MM.1S (cell line): ENCODE measurements at regions not wholly inside any gene's neighbourhood (a gene's known extent, or its start where the extent isn't known, plus 50 kb on each side); places are given as distances from the start of the nearest gene placed in this dataset.

ENCODE experiments used
- DNase-seq: peaks from one replicate; pipeline ENCODE4 v3.0.0-alpha.2; 2015
- H2AFZ ChIP-seq: fragments of 300-600 bp; sonication (generic); 2 replicates; pipeline ENCODE4 v1.6.0; 2016; ENCODE audit warnings: antibody characterized with exemption, low read length
- H3F3A ChIP-seq: fragments of 300-600 bp; sonication (generic); 2 replicates; pipeline ENCODE4 v1.6.1; 2016; ENCODE audit warnings: mild to moderate bottlenecking, antibody characterized with exemption, low read length, moderate library complexity, mixed read lengths; ENCODE audit not compliant: insufficient read depth
- H3K27ac ChIP-seq: fragments of 300-600 bp; sonication (generic); 2 replicates; pipeline ENCODE4 v1.5.1; 2016; ENCODE audit warnings: mild to moderate bottlenecking, low read length
- H3K27me3 ChIP-seq: fragments of 300-600 bp; sonication (generic); replicated peaks from 2 replicates; pipeline ENCODE4 v1.6.0; 2016; ENCODE audit warnings: low read length; ENCODE audit not compliant: insufficient read depth
- H3K36me3 ChIP-seq: fragments of 300-600 bp; sonication (generic); replicated peaks from 2 replicates; pipeline ENCODE4 v1.6.1; 2016; ENCODE audit warnings: mild to moderate bottlenecking, low read length, mixed read lengths; ENCODE audit not compliant: insufficient read depth
- H3K4me1 ChIP-seq: fragments of 300-600 bp; sonication (generic); 2 replicates; pipeline ENCODE4 v1.6.1; 2016; ENCODE audit warnings: low read length, mixed read lengths
- H3K4me2 ChIP-seq: fragments of 300-600 bp; sonication (generic); 2 replicates; pipeline ENCODE4 v1.6.0; 2016; ENCODE audit warnings: low read depth, low read length
- H3K4me3 ChIP-seq: fragments of 300-600 bp; sonication (generic); 2 replicates; pipeline ENCODE4 v1.5.1; 2016; ENCODE audit warnings: low read length, mixed read lengths
- H3K79me2 ChIP-seq: fragments of 300-600 bp; sonication (generic); 2 replicates; pipeline ENCODE4 v1.6.1; 2016; ENCODE audit warnings: mixed run types, low read length, mixed read lengths
- H3K9ac ChIP-seq: fragments of 300-600 bp; sonication (generic); 2 replicates; pipeline ENCODE4 v1.6.1; 2016; ENCODE audit warnings: low read length, mixed read lengths
- H3K9me2 ChIP-seq: fragments of 300-600 bp; sonication (generic); replicated peaks from 2 replicates; pipeline ENCODE4 v1.6.1; 2016; ENCODE audit warnings: mild to moderate bottlenecking, low read length, mixed read lengths; ENCODE audit not compliant: insufficient read depth
- H3K9me3 ChIP-seq: fragments of 300-600 bp; sonication (generic); replicated peaks from 2 replicates; pipeline ENCODE4 v1.6.1; 2016; ENCODE audit warnings: mild to moderate bottlenecking, low read length, mixed read lengths; ENCODE audit not compliant: insufficient read depth
- H4K20me1 ChIP-seq: fragments of 300-600 bp; sonication (generic); 2 replicates; pipeline ENCODE4 v1.6.1; 2016; ENCODE audit warnings: mild to moderate bottlenecking, low read length, moderate library complexity, mixed read lengths; ENCODE audit not compliant: insufficient read depth
- EZH2 ChIP-seq: fragments of 300-600 bp; sonication (generic); optimal IDR thresholded peaks from 2 replicates; pipeline ENCODE3; 2017; ENCODE audit warnings: low read depth, mild to moderate bottlenecking, antibody characterized with exemption, low read length, mixed read lengths
- EZH2phosphoT487 ChIP-seq: fragments of 300-600 bp; sonication (generic); IDR thresholded peaks from 2 replicates; pipeline ENCODE4 v1.6.1; 2018; ENCODE audit warnings: antibody characterized with exemption, low read length
- TF ChIP-seq, protein P1 (sequence below): fragments of 300-600 bp; sonication (generic); IDR thresholded peaks from 2 replicates; pipeline ENCODE4 v1.5.1; 2016; ENCODE audit warnings: antibody characterized with exemption, low read length, mixed read lengths

DNA sequence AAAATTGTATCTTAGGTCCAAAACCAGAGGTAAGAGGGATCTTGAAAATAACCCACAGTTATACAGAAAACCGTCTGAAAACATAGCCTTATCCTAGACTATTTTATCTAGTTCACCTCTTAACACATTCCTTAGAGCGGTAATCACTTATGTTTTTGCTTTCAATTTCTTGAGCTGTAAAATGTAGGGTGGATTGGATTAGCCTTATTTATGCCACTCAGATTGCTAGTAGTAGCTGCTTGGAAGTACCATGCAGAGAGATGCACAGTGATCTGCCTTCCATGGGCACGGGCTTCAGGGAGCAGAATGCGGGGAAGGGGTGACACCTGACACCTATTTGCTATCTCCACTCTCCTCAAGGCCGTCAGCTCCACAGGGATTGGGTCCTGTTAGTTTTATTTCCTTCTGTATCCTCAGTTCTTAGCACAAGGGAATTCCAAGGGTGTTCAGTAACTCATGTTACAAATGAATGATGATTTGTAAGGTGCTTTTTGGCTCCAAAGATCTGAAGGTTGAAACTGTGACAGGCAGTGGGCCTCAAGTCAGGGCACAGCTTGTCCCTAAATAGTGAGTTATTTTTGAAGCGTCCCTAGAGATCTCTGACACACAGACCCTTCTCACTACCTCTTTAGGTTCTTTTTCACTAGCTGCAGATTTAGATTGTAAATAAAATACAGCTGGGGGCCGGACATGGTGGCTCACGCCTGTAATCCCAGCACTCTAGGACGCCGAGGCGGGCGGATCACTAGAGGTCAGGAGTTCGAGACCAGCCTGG, 64.0 kb upstream of the PMAIP1 start:
- H4K20me1 ChIP-seq = no peaks in the 10 kb centered on the region
- H3K9me3 ChIP-seq = no peaks in the 10 kb centered on the region
- no peak overlapping the region for H3K4me3 ChIP-seq
- no peaks in the 10 kb centered on the region for H3K9me2 ChIP-seq
- H3K27ac ChIP-seq = no peak overlapping the region
- no peaks in the 10 kb centered on the region for H3K4me1 ChIP-seq
- TF ChIP-seq EZH2phosphoT487 (no peak), EZH2 (no peak)
- TF ChIP-seq, protein P1, sequence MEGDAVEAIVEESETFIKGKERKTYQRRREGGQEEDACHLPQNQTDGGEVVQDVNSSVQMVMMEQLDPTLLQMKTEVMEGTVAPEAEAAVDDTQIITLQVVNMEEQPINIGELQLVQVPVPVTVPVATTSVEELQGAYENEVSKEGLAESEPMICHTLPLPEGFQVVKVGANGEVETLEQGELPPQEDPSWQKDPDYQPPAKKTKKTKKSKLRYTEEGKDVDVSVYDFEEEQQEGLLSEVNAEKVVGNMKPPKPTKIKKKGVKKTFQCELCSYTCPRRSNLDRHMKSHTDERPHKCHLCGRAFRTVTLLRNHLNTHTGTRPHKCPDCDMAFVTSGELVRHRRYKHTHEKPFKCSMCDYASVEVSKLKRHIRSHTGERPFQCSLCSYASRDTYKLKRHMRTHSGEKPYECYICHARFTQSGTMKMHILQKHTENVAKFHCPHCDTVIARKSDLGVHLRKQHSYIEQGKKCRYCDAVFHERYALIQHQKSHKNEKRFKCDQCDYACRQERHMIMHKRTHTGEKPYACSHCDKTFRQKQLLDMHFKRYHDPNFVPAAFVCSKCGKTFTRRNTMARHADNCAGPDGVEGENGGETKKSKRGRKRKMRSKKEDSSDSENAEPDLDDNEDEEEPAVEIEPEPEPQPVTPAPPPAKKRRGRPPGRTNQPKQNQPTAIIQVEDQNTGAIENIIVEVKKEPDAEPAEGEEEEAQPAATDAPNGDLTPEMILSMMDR = no peak
- H3K9ac ChIP-seq = no peak overlapping the region
- no peaks in the 10 kb centered on the region for H3F3A ChIP-seq
- no peaks in the 10 kb centered on the region for H3K36me3 ChIP-seq
- H2AFZ ChIP-seq = no peak overlapping the region
- H3K27me3 ChIP-seq = no peaks in the 10 kb centered on the region
- DNase-seq = no peak
- H3K79me2 ChIP-seq = no peaks in the 10 kb centered on the region
- no peak overlapping the region for H3K4me2 ChIP-seq

DNA sequence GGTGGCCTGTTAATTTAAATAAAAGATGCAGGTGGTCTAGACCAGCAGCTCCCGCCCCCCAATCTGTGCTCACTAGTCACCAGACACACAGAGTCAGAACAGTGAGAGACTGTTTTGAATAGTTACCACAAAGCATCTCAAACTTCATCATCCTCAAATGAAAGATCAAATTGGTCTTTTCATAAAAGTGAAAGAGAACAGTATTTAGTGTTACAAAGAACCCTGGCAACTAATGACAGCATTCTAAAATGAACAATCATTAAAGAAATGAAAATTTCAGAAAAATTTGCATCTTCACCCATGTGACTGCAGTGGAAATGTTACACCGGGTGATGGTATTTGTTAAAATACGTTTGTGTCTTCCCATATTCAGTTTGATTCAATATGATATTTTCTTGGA, 65.5 kb upstream of the PMAIP1 start:
- Histone ChIP-seq H3K79me2 (no peaks in the 10 kb centered on the region), H2AFZ (no peak overlapping the region), H3K4me1 (no peaks in the 10 kb centered on the region), H3K9me3 (no peaks in the 10 kb centered on the region), H3K9me2 (no peaks in the 10 kb centered on the region), H3K36me3 (no peaks in the 10 kb centered on the region), H3F3A (no peaks in the 10 kb centered on the region), H3K9ac (no peak overlapping the region), H4K20me1 (no peaks in the 10 kb centered on the region), H3K27ac (no peak overlapping the region), H3K27me3 (no peaks in the 10 kb centered on the region), H3K4me3 (no peak overlapping the region), H3K4me2 (no peak overlapping the region)
- no peak for DNase-seq
- TF ChIP-seq EZH2 = no peak
- no peak for TF ChIP-seq EZH2phosphoT487
- TF ChIP-seq, protein P1 = no peak

DNA sequence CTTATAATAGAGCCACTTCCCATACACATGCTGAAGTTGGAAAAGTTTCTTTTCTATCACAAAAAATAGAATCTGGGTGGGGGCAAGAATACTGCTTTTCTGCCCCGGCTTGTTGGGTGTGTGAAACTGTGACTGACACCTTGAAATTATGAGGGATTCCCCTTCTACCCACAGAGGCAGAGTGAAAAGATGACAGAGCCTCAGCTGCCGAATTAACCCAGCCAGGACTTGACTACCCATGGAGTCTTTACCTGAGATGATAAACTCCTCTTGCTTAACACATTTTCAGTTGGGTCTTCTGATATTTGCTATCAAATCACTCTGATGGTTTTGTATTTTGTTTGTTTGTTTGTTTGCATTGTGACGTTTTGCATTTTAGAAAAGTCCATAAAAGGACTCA, 66.0 kb upstream of the PMAIP1 start:
- Histone ChIP-seq H3K27ac (no peak overlapping the region), H3K9me3 (no peaks in the 10 kb centered on the region), H3K4me3 (no peak overlapping the region), H3K79me2 (no peaks in the 10 kb centered on the region), H3K4me2 (no peak overlapping the region), H3K36me3 (no peaks in the 10 kb centered on the region), H3K9me2 (no peaks in the 10 kb centered on the region), H3F3A (no peaks in the 10 kb centered on the region), H3K9ac (no peak overlapping the region), H3K4me1 (no peaks in the 10 kb centered on the region), H4K20me1 (no peaks in the 10 kb centered on the region), H3K27me3 (no peaks in the 10 kb centered on the region), H2AFZ (no peak overlapping the region)
- peak; percentile 46 for DNase-seq
- TF ChIP-seq EZH2phosphoT487 = no peak
- TF ChIP-seq, protein P1 = no peak
